HT-29 (cell line): ENCODE measurements at regions not wholly inside any gene's neighbourhood (a gene's known extent, or its start where the extent isn't known, plus 50 kb on each side); places are given as distances from the start of the nearest gene placed in this dataset.
"Not testable (repeated sequence)": the region's sequence is repeated elsewhere in the genome, so short reads cannot be mapped to it uniquely, and the experiment has no call there.

Experiments used
- DNase-seq: peaks from one replicate; pipeline ENCODE4 v3.0.0-alpha.2; 2015; ENCODE audit warnings: low spot score

- DNase-seq, result no peak
These were observed 275.7 kb upstream of the DAB2 start for GRCh38 chr5:39700523-39700922.

DNA sequence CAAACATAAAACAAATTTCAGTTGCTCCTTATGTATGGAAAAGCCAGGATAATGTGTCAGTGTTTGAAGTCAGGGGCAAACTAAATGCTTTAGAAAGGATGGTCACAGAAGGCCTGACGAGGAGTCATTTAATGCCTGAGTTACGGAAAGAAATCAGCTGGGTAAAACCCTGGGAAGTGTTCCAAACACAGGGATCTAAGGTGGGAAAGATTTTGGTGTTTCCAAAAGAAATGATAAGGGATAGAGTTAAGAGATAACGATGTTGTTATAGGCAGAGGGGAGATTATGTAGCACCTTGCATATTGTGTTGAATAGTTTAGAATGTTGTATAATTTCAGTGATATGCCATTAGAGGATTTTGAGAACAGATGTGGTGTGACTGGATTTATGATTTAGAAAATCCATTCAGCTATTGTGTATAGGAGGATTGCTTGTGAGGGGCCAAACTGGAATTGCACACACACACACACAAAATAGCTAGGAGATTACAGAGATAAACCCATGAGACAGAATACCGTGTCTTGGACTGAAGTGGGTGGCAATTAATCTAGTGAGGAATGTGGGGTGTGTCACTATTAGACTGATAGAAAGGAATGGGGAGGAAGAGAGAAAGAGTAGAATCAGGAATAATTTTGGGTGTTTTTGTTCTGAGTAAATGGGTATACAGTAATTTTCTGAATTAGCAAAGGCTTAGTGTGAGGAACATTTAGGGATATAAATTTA, 274.2 kb upstream of the DAB2 start:
- DNase-seq, result no peak

GRCh38 chr5:39697881-39698280, 273.1 kb upstream of the DAB2 start:
- no peak for DNase-seq

DNA sequence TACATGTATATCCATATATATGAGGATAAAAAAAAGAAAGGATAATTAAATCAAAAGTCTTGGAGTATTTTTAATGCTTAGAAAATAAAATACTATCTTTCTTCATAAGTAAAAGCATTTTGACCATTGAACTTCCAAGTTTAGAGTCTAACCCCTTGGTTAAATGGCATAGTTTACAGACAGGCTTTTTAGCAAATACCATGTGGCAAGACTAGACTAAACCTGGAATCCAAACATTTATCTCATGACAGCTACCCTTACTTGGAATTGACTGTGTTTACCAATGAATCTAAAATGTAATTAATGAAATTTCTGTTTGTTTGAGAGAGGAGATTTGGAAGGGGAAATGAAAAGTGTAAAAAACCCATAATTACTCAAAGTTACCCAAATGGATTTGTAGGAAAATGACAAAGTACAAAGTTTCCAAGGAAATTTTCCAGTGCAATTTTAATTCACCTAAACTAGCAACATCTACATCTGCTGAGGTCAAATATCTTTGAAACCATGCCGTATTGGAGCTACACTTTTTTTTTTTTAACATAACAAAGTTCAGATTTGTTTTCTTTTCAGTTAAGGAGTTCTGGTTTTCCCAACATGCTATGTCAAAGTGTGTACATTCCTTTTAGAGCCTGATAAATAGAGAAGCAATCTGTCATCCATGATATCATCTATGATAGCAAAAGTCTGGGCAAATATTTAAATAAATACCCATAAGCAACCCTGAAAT, 272.1 kb upstream of the DAB2 start:
- DNase-seq, result no peak

DNA sequence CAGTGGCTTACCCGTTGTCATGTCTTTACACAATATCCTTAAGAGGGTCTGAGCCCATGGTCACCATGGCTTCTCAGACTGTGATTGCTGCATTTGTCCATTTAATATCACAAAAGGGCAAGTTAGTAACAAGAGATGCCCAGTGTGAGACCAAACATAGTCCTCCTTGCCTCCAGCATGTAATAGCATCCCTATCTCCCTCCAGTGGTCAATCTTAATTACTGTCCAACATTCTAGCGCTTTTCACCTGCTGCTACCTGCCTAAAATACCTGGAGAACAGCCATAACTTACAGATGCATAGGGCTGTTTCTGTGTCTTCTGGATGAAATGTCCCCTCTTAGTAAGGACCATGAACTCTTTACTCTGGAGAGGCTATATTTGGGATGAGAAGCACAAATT, 267.2 kb upstream of the DAB2 start:
- peak; percentile 57 for DNase-seq

- DNase-seq, result no peak
These were observed 266.4 kb upstream of the DAB2 start for GRCh38 chr5:39691136-39691535.

DNA sequence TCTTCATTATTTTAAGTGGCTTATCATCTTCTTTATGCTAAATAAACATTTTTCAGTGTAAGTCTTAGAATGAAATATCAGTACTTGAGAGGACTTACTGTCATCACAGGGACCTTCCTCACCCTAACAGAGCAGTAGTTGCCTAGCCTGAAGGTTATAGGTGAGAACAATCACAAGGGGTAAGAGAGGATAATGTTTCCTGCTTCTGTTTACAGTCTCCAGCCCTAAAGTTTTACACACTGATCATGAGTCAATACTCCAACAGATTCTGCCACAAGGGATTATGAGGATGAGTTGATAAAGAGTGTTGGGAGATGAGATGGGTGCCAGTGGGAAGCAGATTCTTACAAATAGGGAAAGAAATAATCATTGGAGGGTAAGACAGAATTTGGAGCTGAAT, 265.1 kb upstream of the DAB2 start:
- DNase-seq, result no peak

DNA sequence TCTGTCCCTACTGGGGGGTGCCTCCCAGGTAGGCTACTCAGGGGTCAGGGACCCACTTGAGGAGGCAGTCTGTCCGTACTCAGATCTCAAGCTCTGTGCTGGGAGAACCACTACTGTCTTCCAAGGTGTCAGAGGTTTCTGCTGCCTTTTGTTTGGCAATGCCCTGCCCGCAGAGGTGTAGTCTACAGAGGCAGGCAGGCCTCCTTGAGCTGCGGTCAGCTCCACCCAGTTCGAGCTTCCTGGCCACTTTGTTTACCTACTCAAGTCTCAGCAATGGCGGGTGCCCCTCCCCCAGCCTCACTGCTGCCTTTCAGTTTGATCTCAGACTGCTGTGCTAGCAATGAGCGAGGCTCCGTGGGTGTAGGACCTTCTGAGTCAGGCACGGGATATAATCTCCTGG, 263.1 kb upstream of the DAB2 start:
- not testable (repeated sequence) for DNase-seq

DNA sequence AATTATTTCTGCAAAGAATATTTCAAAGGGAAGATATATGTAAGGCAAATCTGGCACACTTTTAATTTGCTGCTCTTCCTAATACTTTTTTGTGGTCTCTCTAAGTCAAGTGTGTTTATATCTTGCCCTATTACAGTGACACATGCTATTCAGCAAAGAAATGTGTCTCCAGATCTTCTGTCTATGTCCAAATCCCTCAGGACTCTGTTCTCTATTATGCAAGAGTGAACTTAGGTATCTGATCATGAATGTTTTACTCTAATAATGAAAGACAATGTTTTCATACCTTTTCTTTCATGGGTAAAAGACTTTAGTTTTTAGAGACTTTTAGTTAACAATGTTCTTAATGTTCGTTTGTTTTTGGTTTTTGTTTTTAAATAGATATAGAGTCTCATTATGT, 255.4 kb upstream of the DAB2 start:
- DNase-seq, result no peak

DNA sequence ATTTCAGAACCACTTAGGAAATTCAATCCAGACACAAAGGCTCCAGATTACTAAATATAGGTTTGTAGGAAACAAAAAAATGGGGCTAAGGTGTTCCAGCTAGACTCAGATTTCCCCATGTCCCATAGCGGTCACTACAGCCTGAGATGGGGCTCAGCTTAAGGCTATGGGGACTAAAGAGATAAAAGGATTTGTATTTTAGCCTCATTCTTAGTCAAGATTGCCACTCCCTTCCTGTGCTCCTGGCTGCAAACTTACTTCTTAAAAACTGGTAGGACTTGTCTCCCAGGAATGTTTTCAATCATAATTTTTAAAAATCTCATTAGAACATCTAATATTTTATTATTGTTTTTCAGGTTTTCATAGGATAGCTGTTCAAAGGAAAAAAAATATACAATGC, 253.8 kb upstream of the DAB2 start:
- no peak for DNase-seq

DNA sequence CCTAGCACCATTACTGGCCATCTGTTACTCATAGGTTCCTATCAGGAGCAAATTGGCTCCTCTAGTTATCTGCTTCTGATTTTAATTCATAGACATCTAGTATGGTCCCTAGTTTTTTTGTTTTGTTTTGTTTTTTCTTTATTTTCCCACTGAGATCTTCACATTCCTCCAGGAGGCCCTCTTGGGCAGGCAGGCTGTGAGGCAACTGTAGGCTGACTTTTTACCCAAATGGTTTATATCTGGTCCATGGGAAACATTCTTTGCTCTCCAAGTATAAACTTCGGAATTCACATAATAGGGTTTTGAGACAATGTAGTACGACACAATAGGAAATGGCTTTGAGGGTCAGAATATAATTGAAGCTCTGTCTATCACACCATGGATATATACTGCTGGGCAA, 250.9 kb upstream of the DAB2 start:
- DNase-seq, result no peak

- no peak for DNase-seq
These were observed 249.7 kb upstream of the DAB2 start for GRCh38 chr5:39674209-39675082.

DNA sequence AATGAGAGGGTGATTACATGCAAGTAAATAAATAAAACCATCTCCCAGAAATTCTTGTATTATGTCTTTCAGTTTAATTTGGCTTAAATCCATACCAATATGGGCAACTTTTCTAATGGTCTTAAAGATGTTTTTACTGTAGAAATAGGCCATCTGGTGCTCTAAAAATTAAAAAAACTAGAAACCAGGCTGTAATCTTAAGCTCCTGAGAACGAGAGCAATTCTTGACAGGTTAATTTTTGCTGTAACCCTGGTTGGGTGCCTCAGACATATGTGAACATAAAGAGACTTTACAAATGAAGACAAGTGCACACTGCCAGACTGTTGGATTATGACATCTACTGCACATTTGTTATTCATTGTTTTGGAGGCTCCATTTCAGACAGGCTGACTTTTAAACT, 246.8 kb upstream of the DAB2 start:
- DNase-seq, result no peak

GRCh38 chr5:39670955-39671354, 246.2 kb upstream of the DAB2 start:
- no peak for DNase-seq

- DNase-seq, result no peak
These were observed 245.6 kb upstream of the DAB2 start for GRCh38 chr5:39670391-39670790.

- no peak for DNase-seq
These were observed 244.2 kb upstream of the DAB2 start for GRCh38 chr5:39668980-39669379.

GRCh38 chr5:39665328-39665727, 240.5 kb upstream of the DAB2 start:
- no peak for DNase-seq

DNA sequence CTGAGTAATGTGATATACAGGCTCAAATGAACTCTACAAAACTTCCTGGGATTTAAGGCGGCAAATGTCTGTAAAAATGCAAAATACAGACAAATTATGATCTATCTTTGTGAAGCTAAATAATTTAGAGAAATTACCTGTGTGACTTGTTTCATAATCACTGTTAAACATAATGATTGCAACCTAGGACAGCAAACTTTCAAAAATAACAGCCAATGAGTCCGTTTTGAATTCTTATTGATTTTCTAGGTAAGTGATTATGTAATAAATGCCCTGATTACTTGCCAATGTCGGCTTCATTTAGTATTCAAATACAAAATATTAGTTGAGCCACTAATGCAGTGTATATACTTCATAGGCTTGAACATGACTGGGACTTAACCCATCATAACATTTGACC, 238.2 kb upstream of the DAB2 start:
- DNase-seq, result no peak

DNA sequence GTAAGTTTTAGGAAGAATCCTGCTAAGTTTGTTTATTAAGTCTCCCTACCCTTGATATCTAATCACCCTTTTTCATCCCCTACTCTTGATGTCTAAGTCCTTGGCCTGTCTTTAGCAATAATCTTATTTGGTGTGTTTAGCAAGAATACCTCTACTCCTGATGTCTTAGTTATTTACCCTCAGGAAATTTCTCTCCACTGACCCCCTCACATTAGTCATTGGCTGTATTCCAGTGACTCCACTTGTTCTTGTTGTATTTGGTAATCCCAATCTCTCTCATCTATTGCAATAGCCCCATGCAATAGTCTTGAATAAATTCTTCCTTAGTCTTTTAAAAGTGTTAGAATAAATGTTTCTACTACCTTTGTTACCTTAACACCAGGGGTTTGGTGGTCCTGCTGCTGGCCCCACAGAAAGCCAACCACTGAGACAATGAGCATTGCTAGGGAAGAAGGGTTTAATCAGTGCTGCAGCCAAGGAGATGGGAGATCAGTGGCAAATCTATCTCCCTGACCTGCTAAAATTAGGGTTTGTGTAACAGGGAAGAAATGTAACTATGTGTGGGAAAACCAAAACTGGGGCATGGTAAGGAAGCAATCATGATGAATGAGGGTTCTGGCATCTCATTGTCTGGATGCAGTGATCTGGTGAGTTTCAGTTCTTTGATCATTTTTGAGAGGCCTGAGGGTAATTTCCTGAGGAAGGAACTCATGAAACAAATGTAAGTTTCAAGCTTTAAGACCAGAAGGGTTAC, 236.4 kb upstream of the DAB2 start:
- no peak for DNase-seq

DNA sequence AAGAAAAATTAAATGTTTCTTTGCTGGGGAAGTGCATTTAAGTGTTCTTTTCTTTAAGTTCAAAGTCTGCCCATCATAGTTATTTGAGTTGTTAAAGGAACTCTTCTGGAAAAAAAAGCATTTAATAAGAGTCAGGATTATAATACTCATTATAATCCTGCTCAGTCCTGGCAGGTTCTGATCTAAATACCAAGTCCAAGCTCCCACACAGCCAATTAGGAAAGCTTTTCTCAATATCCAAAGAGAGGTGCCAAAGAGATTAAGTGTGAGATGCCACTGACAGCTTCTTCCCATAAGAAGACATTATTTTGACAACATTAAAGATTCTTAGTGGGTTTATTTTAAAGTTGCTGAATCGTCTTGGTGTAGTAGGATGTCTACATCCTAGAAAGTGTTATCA, 235.2 kb upstream of the DAB2 start:
- no peak for DNase-seq

- DNase-seq, result no peak
These were observed 234.1 kb upstream of the DAB2 start for GRCh38 chr5:39658866-39659265.

DNA sequence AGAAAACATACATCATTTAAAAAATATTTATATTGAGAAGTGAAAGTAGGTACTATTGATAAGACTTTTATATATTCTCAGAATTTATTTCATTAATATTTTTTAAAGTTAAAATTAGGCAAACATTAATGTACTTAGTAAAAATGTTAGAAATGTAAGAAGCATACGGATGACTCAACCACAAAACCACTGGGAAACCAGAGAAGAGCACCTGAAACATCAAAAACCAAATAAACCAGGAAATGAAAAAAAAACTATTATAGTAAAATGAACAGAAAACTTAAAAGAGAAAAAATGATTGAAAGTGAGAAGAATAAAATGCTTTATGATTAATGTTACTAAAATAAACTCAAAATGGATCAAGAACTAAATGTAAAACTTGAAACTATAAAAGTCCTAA, 233.2 kb upstream of the DAB2 start:
- DNase-seq, result no peak
